Activated CD4-positive, CD25-positive, alpha-beta regulatory T cell treated with anti-CD3 and anti-CD28 coated beads, Interleukin-2, amount 50 U/mL, for 72 hours (primary cell): ENCODE measurements at regions not wholly inside any gene's neighbourhood (a gene's known extent, or its start where the extent isn't known, plus 50 kb on each side); places are given as distances from the start of the nearest gene placed in this dataset.

Experiments used
- DNase-seq: peaks from one replicate; pipeline ENCODE4 v3.0.0; 2021

DNA sequence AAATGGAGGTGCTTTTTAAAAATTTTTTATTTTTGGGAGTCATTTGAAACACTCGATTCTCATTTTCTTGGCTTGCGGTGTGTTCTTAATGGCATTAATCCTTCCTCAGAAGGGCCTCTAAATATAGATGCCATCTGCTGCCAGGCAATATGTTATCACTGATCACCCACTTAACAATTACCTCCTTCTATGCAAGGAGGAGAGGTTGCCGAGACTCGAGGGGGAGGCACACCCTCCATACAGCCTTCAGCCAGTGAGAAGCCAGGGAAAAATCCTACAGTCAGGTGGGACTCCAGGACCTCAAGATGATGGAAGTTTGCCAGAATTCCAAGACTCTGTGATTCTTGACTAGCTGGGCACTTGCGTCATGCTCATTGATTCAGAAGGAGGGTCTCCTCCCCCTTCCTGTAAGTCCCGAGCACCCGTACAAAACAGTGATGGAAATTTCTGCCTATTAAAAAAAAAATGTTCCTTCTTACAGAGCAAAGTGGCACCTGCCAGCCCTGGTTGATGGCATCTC lies 574.5 kb downstream of the TYW1 start:
- DNase-seq = no peak

DNA sequence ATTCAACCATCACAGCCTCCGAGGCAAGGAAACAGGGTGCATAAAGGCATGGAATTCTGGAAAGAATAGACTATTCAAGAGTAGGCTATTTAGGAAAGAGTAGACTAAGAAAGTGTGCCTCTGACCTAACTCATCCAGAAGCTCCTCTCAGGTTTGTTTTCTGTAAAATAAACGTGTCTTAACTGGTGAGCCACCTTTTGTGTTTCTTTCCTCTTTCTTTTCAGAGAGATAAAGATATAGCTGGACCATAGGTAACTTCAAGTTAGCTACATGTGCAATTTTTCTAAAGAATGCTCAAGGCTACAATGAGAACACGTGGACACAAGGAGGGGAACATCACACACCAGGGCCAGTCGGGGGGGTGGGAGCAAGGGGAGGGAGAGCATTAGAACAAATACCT lies 577.0 kb downstream of the TYW1 start:
- no peak for DNase-seq

DNA sequence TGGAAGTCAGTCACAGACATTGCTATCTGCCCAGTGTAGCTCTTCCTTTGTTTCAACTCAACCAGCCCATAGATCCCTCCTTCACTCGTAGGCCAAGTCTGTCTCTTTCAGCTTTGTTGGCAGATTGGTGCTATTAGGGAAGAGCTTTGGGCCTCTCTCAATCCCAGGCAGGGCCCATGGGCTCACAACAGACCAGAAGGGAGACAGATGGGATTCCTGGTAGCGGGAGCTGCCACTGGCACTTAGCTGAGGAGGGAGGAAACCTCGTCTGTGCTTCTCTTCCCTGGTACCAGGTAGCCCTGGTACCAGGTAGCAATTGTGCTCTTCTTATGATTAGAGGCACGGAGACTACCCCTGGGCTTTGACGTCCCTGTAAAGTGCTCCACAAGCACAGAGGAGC lies 592.0 kb downstream of the TYW1 start:
- DNase-seq = no peak

DNA sequence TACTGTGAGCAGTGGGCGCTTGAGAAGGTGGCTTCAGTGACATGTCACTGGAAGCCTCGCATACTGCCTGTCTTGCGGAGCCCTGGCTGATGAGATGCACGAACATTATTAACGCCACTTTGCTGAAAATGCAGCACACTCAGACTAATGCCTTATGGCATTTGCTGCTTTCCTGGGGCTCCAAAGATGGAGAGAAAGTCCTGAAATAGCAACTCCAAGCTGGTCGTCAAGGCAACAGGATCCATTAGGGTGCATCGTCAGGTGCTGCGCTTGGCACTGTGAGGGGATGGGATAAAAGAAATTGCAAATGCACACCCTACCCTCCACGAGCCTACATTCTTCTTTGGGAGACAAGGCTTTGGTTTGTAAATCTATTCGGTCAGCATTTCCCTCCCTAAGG lies 592.5 kb downstream of the TYW1 start:
- DNase-seq = no peak

DNA sequence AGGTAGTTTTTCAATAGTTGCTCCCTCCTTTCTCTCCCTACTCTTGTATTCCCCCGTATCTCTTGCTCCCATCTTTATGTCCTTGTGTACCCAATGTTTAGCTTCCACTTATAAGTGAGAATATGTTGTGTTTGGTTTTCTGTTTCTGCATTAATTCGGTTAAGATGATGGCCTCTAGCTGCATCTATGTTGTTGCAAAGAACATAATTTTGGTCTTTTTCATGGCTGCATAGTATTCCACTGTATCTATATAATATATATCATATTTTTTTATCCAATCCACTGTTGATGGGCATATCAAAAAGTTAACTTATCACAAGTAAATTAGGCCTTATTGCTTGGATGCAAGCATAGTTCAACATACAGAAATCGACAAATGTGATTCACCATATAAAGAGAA lies 594.0 kb downstream of the TYW1 start:
- no peak for DNase-seq

DNA sequence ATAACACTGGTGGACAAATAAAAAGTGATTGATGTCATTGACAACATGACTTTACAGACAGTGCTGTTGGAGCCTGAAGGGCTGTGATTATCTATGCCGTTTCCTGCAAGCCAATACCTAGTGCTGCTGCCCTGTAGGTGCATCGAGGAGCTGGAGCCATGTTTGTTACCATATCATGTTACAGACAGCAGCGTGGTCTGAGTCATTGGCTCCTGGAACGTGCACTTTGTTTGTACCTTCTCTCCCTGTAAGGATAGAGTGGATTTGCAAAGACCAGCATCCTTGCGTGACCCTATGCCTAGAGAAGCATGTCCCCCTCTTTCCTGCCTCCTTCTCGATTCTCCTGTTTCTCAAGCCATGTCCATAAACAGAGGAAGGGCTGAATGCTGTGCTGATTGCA lies 597.2 kb downstream of the TYW1 start:
- DNase-seq = no peak

DNA sequence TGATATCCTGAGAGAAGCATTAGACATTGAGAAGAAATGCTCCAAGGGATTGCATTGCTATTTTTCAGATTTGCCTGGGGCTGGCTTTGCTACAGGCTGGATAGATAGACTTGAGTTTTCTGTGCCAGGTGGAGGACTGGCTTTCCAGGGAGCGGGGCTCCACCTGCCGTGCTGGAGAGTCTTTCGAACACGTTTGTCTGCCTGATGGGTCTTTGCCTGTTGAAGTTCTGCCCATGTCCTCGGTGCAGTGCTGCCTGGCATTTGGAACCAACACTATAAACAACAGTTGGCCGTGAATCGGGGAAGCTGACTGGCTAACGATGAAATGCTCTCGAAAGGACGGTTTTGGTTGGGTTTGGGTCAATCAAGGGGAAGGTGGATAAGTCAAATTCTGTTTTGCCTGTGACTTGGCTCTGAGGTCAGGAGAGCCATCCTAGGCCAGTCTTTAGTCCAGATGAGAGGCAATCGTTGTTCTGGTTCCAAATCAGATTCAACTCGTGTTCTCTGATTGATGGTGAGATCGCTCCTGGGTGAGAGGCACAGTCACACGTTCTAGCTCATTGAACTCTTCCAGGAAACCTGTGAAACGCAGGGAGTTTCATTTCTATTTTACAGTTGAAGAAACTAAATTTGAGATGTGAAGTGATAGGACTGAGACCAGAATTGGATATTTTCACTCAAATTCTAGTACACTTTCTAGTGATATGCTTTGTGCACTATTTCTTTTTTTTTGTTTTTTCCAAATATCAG lies 599.0 kb downstream of the TYW1 start:
- no peak for DNase-seq

DNA sequence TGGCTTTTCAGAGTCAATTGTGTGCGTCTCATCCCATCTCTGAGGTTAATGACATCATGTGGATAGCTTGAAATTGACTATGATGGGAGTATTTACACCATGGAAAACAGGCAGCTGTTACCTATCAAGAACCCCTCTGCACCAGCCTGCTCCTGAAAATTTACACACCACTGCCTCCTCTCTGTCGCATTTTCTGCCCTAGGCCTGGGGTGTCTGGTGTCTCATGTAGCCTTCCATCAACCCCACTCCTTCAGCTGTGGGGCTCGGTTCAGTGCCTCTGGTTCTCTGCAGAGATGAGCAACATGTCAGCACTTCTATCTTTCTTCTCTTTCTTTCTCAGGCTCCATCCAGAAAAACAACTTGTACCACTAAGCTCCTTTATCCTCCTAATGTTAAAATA lies 600.5 kb downstream of the TYW1 start:
- no peak for DNase-seq

DNA sequence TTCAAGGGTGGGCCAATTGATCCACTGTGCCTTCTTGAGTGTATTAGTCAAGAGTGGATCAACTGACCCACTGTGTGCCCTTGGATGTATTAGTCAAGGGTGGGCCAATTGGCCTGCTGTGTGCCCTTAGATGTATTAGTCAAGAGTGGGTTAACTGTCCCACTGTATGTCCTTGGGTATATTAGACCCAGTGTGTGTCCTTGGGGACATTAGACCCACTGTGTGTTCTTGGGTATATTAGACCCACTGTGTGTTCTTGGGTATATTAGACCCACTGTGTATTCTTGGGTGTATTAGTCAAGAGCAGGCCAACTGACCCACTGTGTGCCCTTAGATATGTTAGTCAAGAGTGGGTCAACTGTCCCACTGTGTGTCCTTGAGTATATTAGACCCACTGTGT lies 601.8 kb downstream of the TYW1 start:
- no peak for DNase-seq

DNA sequence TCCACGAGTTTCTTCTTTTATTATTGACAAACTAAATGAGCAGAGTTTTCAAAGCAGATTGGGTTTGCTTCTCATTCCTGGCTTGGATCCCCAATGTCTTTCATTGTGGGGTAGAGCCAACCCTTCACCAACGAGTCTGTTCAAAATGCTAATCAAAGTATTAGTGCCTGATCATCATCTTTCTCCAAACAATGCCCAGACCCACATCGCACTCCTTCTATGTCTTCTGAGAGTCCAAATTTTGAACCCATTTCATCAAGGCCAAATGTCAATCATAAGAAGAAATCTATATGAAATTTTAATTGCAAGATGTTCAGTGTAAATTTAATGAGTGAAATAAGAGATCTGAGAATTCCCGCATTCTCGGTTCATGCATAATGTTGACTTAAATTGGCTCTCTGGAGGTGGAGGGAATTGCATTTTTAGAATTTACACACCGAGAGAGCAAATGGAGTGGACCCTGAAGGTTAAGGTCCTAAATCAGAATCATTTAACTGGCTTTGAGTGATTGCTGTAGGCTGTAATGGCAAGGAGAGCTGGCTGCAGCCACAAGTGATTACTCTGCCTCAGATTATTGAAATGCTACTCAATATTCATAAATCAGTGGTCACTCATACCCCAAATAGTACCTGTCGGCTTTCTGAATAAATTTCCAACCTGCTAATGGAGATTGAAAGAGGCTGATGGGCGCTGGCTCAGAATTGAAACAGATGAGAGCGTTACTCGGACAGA lies 602.9 kb downstream of the TYW1 start:
- DNase-seq = no peak

DNA sequence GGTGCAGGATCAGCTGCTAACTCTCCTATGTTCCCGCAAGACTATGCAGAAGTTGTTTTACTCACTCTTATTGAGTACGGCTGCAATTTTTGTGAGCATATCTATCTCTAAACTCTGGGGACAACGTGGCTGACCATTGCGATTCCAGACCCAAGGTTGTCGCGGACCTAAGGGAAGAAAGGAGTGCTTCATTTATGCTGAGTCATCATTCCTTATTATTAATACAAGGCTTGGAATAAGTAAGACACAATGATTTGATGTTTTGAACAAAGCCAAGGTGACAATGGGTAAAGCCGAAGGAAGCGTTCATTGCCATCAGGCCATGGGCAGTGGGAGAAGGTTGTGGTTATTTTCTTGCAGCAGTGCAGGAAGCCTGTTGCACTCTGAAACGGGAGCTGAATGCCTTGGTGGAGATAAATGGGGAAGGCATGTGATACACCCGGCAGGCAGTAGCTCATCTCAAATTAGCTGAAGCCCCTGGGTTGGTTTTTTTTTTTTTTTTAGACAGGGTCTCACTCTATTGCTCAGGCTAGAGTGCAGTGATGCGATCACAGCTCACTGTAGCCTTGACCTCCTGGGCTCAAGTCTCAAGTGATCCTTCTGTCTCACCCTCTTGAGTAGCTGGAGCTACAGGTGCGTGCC lies 605.7 kb downstream of the TYW1 start:
- no peak for DNase-seq

DNA sequence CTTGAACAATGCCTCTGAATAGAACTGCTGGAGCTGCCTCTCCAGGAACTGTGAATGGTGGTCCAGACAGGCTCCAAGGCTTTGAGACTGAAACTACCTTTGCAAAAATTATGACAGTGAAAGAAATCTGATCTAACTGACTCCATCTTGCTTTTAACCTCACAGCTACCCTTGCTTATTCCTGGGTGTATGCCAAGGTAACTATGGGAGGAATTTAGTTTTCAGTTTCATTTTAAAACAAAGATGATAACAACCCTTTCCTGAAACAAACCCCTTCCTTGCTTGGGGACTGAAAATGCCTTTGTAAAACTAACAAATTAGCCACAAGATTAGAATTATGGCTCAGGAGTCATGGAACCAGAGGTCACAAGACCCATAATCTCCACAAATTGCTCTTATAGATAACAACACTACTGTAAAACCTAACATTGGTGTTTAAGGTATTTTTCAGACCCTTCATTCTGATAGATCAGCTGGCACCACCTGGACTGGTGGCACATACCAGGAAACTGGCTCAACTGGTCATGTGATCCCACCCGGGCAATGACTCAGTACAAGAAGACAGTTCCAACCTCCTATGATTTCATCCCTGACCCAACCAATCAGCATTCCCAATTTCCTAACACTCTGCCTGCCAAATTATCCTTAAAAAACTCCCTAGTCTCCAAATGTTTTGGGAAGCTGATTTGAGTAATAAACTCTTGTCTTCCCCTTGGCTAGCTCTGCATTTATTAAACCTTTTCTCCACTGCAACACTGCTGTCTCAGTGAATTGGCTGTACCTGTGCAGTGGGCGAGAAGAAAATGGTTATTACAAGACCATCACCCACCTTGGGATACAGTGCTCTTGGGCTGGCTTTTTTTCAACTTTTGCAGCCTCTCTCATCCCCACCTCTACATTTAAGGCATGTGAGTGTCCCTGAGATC lies 608.1 kb downstream of the TYW1 start:
- DNase-seq = no peak

DNA sequence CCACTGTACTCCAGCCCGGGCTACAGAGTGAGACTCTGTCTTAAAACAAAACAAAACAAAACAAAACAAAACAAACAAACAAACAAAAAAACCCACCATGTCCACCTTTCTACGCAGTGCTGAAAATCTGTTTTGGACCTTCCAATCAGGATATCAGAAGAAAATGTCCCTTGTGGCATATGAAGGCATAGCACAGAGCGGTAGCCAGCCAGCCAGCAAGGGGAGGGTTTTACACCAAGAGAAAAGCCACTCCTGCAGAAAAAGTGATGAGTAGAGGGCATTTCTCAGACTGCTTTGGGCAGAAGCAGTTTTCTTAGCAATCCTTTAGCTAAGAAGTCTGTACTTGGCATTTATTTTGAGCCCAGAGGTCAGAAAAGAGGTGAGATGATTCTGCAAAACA lies 612.2 kb downstream of the TYW1 start:
- no peak for DNase-seq

DNA sequence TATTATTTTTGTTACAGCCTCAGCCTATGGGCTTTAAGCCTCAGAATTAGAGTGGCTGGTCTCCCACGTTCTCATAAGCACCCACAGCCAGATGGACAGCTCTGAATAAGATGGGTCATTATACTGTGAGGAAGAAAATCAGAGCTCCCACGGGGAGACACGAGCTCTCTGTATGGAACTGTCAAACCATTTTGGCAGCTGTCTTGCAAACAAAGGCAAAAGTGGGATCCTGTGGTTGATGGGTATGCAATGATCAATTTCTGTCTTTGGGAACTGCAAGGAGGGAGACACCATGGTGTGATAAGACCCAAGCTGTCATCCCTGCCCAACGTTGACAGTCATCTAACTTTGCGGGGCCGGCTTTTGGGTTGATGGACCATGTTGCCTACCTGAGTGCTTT lies 614.3 kb downstream of the TYW1 start:
- no peak for DNase-seq

DNA sequence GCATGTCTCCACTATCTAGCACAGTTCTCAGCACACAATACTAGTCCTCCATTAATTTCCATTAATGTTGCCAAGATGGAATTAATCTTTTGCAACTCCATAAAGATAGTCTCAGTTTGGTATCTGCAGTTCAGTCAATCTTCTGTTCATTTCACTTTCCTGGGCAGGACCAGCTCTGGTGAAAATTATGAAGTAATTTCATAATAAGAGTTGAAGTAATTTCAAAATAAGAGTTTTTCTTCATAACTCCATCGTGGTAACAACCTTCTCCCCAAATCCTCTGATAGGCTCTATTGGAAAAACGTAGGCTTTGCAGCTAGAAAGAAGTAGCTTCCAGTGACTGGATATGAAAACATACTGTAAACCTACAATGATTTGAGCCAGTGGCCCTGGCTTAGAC lies 618.2 kb downstream of the TYW1 start:
- no peak for DNase-seq

DNA sequence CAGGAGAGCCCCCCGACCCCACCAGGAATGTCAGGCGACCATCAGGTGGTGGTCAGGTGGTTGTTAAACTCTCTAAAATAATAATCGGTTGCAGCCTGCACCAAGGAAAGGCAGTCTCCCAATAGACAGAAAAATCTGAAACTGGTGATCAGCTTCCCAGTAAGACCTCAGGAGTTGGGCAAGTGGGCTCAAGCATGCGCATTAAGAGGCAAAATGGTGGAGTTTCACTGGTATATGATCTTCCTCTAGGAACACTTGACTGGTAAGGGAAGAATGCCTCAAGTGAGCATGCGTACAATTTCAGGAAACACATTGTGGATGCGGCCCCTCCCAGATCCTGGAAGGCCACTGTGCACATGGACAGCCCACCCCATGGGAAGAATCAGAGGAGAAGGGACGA lies 619.9 kb downstream of the TYW1 start:
- DNase-seq = no peak

DNA sequence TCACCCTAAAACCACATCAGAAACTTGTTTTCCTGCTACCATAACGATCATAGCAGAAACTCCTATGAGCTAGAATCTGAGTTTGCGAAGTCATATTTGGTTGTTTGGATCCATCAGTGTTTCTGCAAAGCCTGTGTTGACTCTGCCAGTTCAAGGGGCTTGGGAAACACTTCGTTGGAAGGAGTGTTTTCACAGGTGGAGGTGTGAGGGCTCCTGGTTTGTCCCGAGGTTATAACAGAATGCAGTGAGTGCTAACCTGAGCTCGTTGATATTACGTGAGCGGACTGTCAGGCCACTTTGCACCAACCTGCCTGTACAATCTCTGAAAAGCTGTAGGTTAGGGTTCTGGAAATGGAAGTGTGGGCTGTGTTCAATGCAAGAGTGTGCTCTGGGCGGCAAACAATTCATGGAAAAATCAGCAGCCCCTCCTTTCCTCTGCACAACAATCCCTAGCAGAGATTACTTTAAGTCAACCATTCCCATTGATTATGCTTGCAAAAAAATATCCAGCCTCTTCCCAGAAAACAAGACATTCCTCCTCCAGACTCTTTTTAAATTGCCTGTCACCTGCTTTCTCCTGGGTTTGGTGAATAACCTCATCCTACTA lies 622.0 kb downstream of the TYW1 start:
- DNase-seq = no peak

DNA sequence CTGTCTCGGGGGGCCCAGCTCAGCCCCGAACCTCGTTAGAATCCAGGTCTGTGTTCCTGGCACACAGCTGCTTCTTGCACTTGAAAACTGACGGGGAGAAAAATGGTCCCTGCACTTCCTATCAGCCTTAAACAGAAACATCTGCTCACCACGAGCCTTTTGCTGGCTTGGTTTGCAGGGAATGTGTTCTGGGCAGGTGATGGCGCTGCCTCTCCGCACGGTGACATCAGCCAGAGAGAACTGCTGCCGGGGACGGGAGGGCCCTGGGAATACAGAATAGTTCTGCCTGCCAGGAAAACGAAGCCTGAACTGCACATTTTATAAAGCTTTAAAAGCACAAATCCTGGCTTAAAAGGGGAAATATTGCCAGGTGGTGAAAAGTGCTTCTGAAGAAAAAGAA lies 622.5 kb downstream of the TYW1 start:
- DNase-seq = no peak

DNA sequence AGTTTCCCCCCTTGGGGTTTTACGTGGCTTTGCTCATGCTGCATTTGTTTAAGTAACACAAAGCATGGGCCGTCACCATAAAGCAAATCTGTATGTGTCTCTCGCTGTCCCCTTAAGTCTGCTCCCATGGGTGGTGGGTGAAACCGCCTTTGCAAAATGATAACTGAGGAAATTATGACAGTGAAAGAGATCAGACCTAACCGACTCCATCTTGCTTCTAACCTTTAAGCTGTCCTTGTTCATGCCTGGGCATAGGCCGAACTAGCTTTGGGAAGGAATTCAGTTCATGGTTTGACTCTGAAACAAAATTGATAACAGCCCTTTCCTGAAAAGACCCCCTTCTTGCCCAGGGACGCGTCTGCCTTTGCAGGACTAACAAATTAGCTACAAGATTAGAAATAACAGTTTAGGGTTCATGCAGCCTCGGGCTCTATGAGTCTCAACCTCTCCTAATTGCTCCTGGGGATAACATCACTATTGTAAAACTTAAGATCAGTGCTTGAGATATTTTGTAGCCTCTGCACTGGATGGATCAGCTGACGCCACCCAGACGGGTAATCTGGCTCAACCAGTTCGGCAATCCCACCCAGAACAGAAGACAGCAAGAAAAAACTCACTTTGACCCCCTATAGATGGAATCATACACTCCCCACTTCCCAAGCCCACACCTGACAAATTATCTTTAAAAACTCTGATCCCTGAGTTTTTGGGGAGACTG lies 623.7 kb downstream of the TYW1 start:
- no peak for DNase-seq

DNA sequence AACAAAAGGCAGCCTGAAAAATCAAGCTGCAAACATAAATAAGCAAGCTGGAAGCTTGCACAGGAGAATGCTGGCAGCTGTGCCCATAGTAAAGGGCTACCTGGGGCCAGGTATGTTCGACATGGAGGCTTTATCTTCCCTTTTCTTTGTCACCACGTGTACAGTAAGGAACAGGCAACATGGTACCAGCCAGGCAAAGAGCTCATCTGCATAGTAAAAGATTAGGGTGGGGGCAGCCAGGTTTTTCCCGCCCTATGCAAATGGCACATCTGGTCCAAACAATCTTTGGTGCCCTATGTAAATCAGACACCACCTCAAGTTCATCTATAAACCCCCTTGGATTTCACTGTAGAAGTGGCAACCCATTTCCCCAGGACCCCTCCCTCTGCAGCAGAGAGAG lies 625.1 kb downstream of the TYW1 start:
- no peak for DNase-seq

DNA sequence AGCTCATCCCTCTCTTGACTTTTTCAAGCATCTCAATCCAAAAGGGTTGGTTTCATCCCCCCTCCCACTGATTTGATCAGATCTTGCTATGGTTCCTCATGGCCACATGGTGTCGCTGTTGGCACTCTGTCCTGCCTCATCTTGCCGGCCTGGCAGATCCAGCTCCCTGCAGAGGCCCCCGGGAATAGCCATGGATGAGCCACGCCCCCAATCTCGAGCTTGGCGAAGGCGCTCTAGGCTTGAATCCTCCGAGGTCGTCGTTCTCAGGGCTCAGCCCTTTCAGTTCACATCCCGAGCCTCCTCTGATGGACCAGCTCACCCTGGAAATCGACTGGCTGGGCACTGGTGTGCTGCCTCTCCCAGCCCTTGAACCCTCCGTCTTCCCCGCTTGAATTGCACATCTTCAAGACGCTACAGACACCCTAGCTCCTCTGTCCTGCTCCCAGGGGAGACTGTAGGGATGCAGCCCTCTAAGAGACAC lies 628.7 kb downstream of the TYW1 start:
- DNase-seq = peak; percentile 30

DNA sequence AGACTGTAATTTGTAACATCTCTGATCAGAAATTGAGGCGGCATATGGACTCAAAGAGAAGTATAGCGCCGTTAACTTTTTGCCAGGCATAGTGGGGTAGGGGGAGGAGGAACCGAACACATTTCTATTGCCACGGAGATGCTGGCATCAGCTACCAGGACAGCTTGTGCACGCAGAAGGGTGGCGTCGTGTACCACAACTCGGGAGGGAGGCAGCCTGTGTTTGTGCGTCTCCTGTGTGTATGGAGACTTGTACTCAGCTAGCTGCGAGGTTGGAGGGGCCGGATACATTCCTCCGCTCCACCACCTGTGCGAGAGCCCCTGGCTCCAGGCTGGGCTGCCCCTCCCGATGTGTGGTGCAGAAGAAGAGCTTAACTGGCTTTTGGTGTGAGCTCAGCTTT lies 634.8 kb downstream of the TYW1 start:
- DNase-seq = no peak
